Urinary bladder (tissue), 3 donors: ENCODE measurements at regions not wholly inside any gene's neighbourhood (a gene's known extent, or its start where the extent isn't known, plus 50 kb on each side); places are given as distances from the start of the nearest gene placed in this dataset.

Source experiments
- DNase-seq: peaks from one replicate; pipeline ENCODE4 v3.0.0-alpha.2; 2015; ENCODE audit errors: extremely low spot score
- H3K27ac ChIP-seq: one replicate; pipeline ENCODE4 v1.5.1; 2013; ENCODE audit warnings: low read depth, mild to moderate bottlenecking, moderate library complexity
- H3K36me3 ChIP-seq: one replicate; pipeline ENCODE4 v1.6.1; 2013; ENCODE audit warnings: mild to moderate bottlenecking, moderate library complexity; ENCODE audit not compliant: insufficient read depth
- H3K4me1 ChIP-seq: one replicate; pipeline ENCODE4 v1.6.1; 2013; ENCODE audit warnings: mild to moderate bottlenecking, moderate library complexity; ENCODE audit not compliant: insufficient read depth
- H3K4me3 ChIP-seq: one replicate; pipeline ENCODE4 v1.5.1; 2013; ENCODE audit warnings: low read depth, low read length
- WGBS: extraction: QIAGEN DNeasy Blood & Tissue Kit; methylation state at CpG from one replicate; pipeline ENCODE4 v1.1.7; 2013; 5-methylcytosine and 5-hydroxymethylcytosine counted together
- donor health status: healthy with polysubstance abuse.
- donor health status: healthy.

- Histone ChIP-seq H3K4me1 (no peaks in the 10 kb centered on the region), H3K4me3 (no peak overlapping the region), H3K36me3 (no peaks in the 10 kb centered on the region), H3K27ac (no peak overlapping the region)
- 93% methylated on average over 2 of the region's 2 CpGs for WGBS
- DNase-seq, result no peak
These were observed 265.6 kb upstream of the JAG1 start for GRCh38 chr20:10939331-10939941.

GRCh38 chr20:10940941-10941340 lies 267.1 kb upstream of the JAG1 start:
- WGBS, result 93% methylated on average over 4 of the region's 4 CpGs
- no peak for DNase-seq
- Histone ChIP-seq H3K4me3 (no peak overlapping the region), H3K27ac (no peak overlapping the region), H3K4me1 (no peaks in the 10 kb centered on the region), H3K36me3 (no peaks in the 10 kb centered on the region)

- no peak for DNase-seq
- no peak overlapping the region for H3K27ac ChIP-seq
These were observed 270.0 kb upstream of the JAG1 start for GRCh38 chr20:10943686-10944265.

GRCh38 chr20:10946124-10946880 lies 272.5 kb upstream of the JAG1 start:
- no peak overlapping the region for H3K27ac ChIP-seq
- WGBS, result 65% methylated on average over 2 of the region's 2 CpGs
- no peak overlapping the region for H3K4me3 ChIP-seq
- H3K36me3 ChIP-seq, result no peaks in the 10 kb centered on the region
- DNase-seq, result no peak
- H3K4me1 ChIP-seq, result no peaks in the 10 kb centered on the region

More at GRCh38 chr20:10943686-10944265, 270.0 kb upstream of the JAG1 start:
- WGBS, result 71% methylated on average over 4 of the region's 4 CpGs
- no peaks in the 10 kb centered on the region for H3K36me3 ChIP-seq
- no peaks in the 10 kb centered on the region for H3K4me1 ChIP-seq
- H3K4me3 ChIP-seq, result no peak overlapping the region

GRCh38 chr20:10947726-10948125 lies 273.9 kb upstream of the JAG1 start:
- Histone ChIP-seq H3K4me3 (no peak overlapping the region), H3K4me1 (no peaks in the 10 kb centered on the region), H3K27ac (no peak overlapping the region), H3K36me3 (no peaks in the 10 kb centered on the region)
- DNase-seq, result no peak

- no peaks in the 10 kb centered on the region for H3K4me1 ChIP-seq
- H3K27ac ChIP-seq, result no peak overlapping the region
- WGBS, result 90% methylated on average over 5 of the region's 5 CpGs
- no peak overlapping the region for H3K4me3 ChIP-seq
- no peaks in the 10 kb centered on the region for H3K36me3 ChIP-seq
- DNase-seq, result no peak
These were observed 276.4 kb upstream of the JAG1 start for GRCh38 chr20:10949930-10950783.

- 34% methylated on average over 2 of the region's 2 CpGs for whole genome bisulfite sequencing
- no peak overlapping the region for H3K4me3 ChIP-seq
- no peaks in the 10 kb centered on the region for H3K36me3 ChIP-seq
- no peaks in the 10 kb centered on the region for H3K4me1 ChIP-seq
- no peak for DNase-seq
- no peak overlapping the region for H3K27ac ChIP-seq
These were observed 277.4 kb upstream of the JAG1 start for GRCh38 chr20:10951216-10951615.

- DNase-seq, result no peak
- Histone ChIP-seq H3K4me3 (no peak overlapping the region), H3K27ac (no peak overlapping the region), H3K4me1 (no peaks in the 10 kb centered on the region), H3K36me3 (no peaks in the 10 kb centered on the region)
- 60% methylated on average over 1 of the region's 1 CpG for WGBS
These were observed 278.1 kb upstream of the JAG1 start for GRCh38 chr20:10951904-10952303.

- Histone ChIP-seq H3K4me3 (no peak overlapping the region), H3K27ac (no peak overlapping the region), H3K4me1 (no peaks in the 10 kb centered on the region), H3K36me3 (no peaks in the 10 kb centered on the region)
- WGBS, result 86% methylated on average over 2 of the region's 2 CpGs
- no peak for DNase-seq
These were observed 279.6 kb upstream of the JAG1 start for GRCh38 chr20:10953437-10953836.

GRCh38 chr20:10954137-10954840 lies 280.5 kb upstream of the JAG1 start:
- 56% methylated on average over 6 of the region's 6 CpGs for WGBS
- no peak for DNase-seq
- Histone ChIP-seq H3K4me3 (no peak overlapping the region), H3K36me3 (no peaks in the 10 kb centered on the region), H3K4me1 (no peaks in the 10 kb centered on the region), H3K27ac (no peak overlapping the region)

GRCh38 chr20:10954908-10955580 lies 281.2 kb upstream of the JAG1 start:
- Histone ChIP-seq H3K4me1 (no peaks in the 10 kb centered on the region), H3K36me3 (no peaks in the 10 kb centered on the region), H3K27ac (no peak overlapping the region), H3K4me3 (no peak overlapping the region)
- DNase-seq, result no peak
- WGBS, result 87% methylated on average over 3 of the region's 3 CpGs

- Histone ChIP-seq H3K4me1 (no peaks in the 10 kb centered on the region), H3K27ac (no peak overlapping the region), H3K36me3 (no peaks in the 10 kb centered on the region), H3K4me3 (no peak overlapping the region)
- 80% methylated on average over 3 of the region's 3 CpGs for WGBS
- no peak for DNase-seq
These were observed 284.5 kb upstream of the JAG1 start for GRCh38 chr20:10958279-10958678.

GRCh38 chr20:10960416-10960815 lies 286.6 kb upstream of the JAG1 start:
- Histone ChIP-seq H3K4me1 (no peaks in the 10 kb centered on the region), H3K27ac (no peak overlapping the region), H3K4me3 (no peak overlapping the region), H3K36me3 (no peaks in the 10 kb centered on the region)
- no peak for DNase-seq
- WGBS, result 95% methylated on average over 2 of the region's 2 CpGs
